T1000 (cell line): ENCODE measurements at regions not wholly inside any gene's neighbourhood (a gene's known extent, or its start where the extent isn't known, plus 50 kb on each side); places are given as distances from the start of the nearest gene placed in this dataset.
"Not testable (repeated sequence)": the region's sequence is repeated elsewhere in the genome, so short reads cannot be mapped to it uniquely, and the experiment has no call there.

Source experiments
- DNase-seq: peaks from one replicate; lab custom pipeline; 2025; ENCODE audit warnings: mixed read lengths; lab: John Stamatoyannopoulos, UW

GRCh38 chr14:106196459-106196858 is 670.1 kb downstream of the TMEM121 start:
- DNase-seq: not testable (repeated sequence)

DNA sequence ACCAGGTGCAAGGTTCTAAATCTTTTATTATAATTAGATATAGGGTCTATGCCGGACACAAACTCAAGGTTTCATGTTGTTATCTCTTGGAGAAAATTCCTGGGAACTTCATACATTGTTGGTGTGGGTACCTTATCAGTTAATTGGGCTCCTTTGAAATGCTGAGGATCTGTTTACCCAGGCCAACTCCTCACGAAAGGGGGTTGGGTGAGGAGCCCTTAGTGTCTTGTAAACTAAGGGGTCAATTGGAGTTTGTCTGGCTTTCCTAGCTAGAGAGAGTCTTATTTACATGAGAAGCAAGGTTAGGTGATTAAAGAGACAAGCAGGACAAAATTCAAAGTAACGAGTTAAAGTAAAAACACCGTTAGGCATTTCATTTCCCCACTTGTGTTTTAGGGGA is 670.9 kb downstream of the TMEM121 start:
- not testable (repeated sequence) for DNase-seq

- DNase-seq: no peak
Observed at GRCh38 chr14:106199097-106199496, 672.7 kb downstream of the TMEM121 start.

- DNase-seq: no peak
Observed at GRCh38 chr14:106200541-106201315, 674.3 kb downstream of the TMEM121 start.

- DNase-seq: no peak
Observed at GRCh38 chr14:106201376-106201775, 675.0 kb downstream of the TMEM121 start.

- no peak for DNase-seq
Observed at GRCh38 chr14:106203438-106203837, 677.1 kb downstream of the TMEM121 start.

- no peak for DNase-seq
Observed at GRCh38 chr14:106204063-106204462, 677.7 kb downstream of the TMEM121 start.

DNA sequence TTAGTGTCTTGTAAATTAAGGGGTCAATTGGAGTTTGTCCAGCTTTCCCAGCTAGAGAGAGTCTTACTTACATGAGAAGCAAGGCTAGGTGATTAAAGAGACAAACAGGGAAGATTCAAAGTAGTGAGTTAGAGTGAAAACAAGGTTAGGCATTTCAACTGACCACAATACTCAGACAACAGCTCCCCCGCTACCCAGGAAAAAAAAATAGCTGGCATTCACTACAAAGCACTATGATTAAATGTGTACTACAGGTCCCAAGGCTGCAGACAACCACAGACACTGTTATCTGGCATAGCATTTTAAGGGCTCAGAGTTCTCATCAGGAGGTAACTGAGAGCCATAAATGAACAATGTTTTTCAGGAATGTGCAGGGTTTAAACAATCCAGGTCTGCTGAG is 680.9 kb downstream of the TMEM121 start:
- no peak for DNase-seq

- DNase-seq: no peak
Observed at GRCh38 chr14:106208794-106209193, 682.4 kb downstream of the TMEM121 start.

- DNase-seq: no peak
Observed at GRCh38 chr14:106209755-106210154, 683.4 kb downstream of the TMEM121 start.

DNA sequence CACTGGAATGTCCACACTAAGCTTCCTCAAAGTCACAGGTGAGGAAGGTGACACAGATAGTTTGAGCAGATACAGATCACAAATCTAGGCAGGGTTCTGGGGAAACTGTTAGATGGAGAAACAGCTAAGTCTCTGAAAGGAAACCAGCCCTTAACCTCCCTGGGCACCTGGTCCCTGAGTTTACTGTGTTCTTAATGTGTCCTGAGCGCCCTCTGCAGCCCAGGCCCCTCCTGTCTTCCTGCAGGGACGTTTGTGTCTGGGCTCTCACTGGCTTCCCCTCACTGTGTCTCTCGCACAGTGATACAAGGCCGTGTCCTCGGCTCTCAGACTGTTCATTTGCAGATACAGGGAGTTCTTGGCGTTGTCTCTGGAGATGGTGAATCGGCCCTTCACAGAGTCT is 684.3 kb downstream of the TMEM121 start:
- DNase-seq: no peak

GRCh38 chr14:106211334-106211900 is 685.0 kb downstream of the TMEM121 start:
- DNase-seq: no peak

DNA sequence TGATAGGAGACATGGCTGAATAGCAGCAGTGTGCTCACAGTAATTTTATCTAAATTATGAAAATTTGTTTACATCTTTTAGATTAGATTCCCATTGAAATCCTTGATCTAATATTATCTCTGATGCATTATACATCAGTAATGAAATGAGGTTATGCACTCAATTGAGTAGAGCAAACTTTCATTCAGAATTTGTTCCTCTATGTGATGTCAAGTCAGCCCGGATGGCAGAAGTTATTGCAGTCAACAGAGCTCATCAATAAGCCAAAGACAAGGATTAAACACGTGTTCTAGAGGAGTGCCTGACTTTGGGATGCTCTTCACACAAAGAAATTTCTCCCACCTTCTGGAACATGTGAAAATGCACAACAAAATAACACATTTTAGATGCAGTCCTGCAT is 688.8 kb downstream of the TMEM121 start:
- no peak for DNase-seq

GRCh38 chr14:106216679-106217078 is 690.3 kb downstream of the TMEM121 start:
- DNase-seq: no peak

DNA sequence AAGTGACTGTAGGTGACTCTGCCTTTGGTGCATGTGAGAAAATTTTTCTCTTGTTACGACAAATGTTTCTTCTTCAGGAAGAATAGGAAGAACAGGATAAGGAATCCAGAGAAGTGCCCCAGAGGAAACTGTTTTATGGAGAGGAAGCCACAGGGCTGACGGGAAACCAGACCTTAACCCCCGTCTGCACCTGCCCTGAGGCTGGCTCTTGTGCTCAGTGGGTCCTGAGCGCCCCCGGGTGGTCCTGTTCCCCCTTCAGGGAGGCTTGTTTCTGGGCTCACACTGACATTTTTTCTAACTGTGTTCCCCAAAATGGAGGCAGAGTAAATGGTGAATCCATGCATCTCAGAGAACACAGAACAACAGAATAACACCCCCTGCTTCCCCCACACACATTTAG is 691.8 kb downstream of the TMEM121 start:
- no peak for DNase-seq

DNA sequence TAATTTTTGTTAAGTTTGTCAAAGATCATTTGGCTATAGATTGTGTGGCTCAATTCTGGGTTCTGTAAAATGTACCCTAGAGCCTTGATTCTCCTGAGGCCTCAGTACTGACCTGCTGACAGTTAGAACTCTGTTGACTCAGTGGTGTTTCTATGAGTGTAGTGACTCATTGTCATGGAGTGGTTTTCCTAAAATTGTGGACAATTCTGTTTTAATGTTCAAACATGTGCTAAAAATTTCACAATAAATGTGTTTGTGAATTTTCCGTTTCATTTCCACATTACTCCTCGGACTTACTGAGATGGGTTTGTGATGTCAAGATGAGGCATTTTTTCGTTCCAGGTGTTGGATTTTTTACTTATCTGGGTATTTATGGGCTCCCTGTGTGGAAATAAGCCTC is 695.9 kb downstream of the TMEM121 start:
- DNase-seq: no peak

GRCh38 chr14:106222731-106223130 is 696.3 kb downstream of the TMEM121 start:
- DNase-seq: no peak

GRCh38 chr14:106227793-106228192 is 701.4 kb downstream of the TMEM121 start:
- DNase-seq: no peak

- no peak for DNase-seq
Observed at GRCh38 chr14:106228541-106229158, 702.3 kb downstream of the TMEM121 start.

DNA sequence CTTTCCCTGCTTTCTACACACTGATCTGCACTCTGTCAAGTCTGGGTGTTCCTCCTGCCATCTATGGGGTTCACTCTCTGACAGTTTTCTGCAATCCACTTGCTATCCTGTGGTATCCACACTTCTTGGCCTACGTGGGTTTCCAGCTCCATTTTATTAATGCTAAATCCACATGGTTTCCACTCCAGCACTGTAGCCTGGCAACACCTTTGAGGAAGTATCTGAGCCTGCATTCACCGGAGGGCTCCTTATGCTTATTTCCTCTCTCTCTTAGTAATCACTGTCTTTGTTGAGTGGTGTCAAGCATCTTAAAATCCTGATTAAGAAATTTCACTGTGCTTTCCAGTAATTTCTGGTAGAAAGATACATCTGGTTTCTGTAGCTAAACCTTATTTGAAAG is 703.7 kb downstream of the TMEM121 start:
- no peak for DNase-seq

GRCh38 chr14:106233191-106233590 is 706.8 kb downstream of the TMEM121 start:
- DNase-seq: not testable (repeated sequence)

DNA sequence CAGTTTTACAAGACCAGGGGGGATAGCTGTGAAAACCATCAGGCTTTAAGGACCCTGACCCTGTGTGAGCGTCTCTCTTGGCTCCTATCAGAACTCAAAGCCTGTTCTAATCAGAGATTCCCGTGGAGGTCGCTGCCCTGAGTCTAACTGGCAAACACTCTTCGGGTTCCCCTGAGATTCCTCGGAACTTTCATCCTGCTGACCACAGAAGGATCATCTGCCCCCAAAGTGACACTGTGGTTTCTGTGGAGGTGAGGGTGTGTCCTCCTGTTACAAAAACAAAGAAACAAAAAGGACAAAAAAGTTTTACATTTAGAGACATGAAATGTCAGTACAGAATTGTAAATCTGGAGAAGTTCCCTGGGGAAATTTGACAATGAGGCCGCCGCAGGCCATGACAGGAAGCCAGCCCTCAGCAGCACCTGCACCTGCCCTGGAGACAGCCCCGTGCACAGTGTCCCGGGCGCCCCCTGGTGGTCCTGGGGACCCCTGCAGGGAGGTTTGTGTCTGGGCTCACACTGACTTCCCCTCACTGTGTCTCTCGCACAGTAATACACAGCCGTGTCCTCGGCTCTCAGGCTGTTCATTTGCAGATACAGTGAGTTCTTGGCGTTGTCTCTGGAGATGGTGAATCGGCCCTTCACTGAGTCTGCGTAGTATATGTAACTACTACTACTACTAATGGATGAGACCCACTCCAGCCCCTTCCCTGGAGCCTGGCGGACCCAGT is 708.3 kb downstream of the TMEM121 start:
- not testable (repeated sequence) for DNase-seq
